OCI-LY7 (cell line): ENCODE measurements at regions not wholly inside any gene's neighbourhood (a gene's known extent, or its start where the extent isn't known, plus 50 kb on each side); places are given as distances from the start of the nearest gene placed in this dataset.

Experiments
- BruUV-seq: library from RNA; stranded (reverse); fragments of 400-500 nt; replicated peaks from 2 replicates; lab custom pipeline; 2021; lab: Mats Ljungman, UMichigan
- CTCF ChIA-PET: fragments of 300-600 bp; sonication (Branson Sonifier 250); formaldehyde crosslinking; loops from one replicate; lab custom pipeline; 2022; ENCODE audit warnings: antibody characterized with exemption; ENCODE audit not compliant: unreplicated experiment; lab: Charles Lee
- POLR2A ChIA-PET: fragments of 300-600 bp; sonication (Branson Sonifier 250); formaldehyde crosslinking; loops from one replicate; lab custom pipeline; 2022; ENCODE audit warnings: antibody characterized with exemption; lab: Charles Lee
- DNase-seq: peaks from one replicate; pipeline ENCODE4 v3.0.0-alpha.2; 2015; ENCODE audit warnings: low spot score
- H2AFZ ChIP-seq: fragments of 200-600 bp; sonication (generic), shearing (Covaris generic); 2 replicates; pipeline ENCODE4 v1.6.1; 2014; ENCODE audit warnings: mild to moderate bottlenecking, antibody characterized with exemption, low read length, moderate library complexity
- H3K27ac ChIP-seq: fragments of 200-600 bp; sonication (generic); 2 replicates; pipeline ENCODE4 v1.5.1; 2014; ENCODE audit warnings: mixed run types, low read depth, mild to moderate bottlenecking, moderate library complexity, low read length, inconsistent platforms; ENCODE audit not compliant: poor library complexity, severe bottlenecking
- H3K36me3 ChIP-seq: fragments of 200-600 bp; sonication (generic); 2 replicates; pipeline ENCODE4 v1.6.1; 2014; ENCODE audit warnings: mild to moderate bottlenecking, antibody characterized with exemption, low read length, moderate library complexity, mixed read lengths; ENCODE audit not compliant: insufficient read depth
- H3K4me1 ChIP-seq: fragments of 200-600 bp; sonication (generic); 2 replicates; pipeline ENCODE4 v1.5.1; 2014; ENCODE audit warnings: mild to moderate bottlenecking, low read length; ENCODE audit not compliant: insufficient read depth, poor library complexity, severe bottlenecking
- H3K4me2 ChIP-seq: fragments of 200-600 bp; sonication (generic); 2 replicates; pipeline ENCODE4 v1.6.1; 2014; ENCODE audit warnings: mild to moderate bottlenecking, low read length
- H3K4me3 ChIP-seq: fragments of 200-600 bp; sonication (generic); 2 replicates; pipeline ENCODE4 v1.5.1; 2014; ENCODE audit warnings: mild to moderate bottlenecking, low read depth, low read length; ENCODE audit not compliant: poor library complexity, severe bottlenecking
- H3K79me2 ChIP-seq: fragments of 200-600 bp; sonication (generic); 2 replicates; pipeline ENCODE4 v1.6.1; 2016; ENCODE audit warnings: low read depth, mild to moderate bottlenecking, low read length, moderate library complexity, mixed read lengths; ENCODE audit not compliant: insufficient read depth
- H3K9me2 ChIP-seq: fragments of 200-600 bp; sonication (generic); 2 replicates; pipeline ENCODE4 v1.6.1; 2016; ENCODE audit warnings: mild to moderate bottlenecking, low read length, mixed read lengths; ENCODE audit not compliant: insufficient read depth
- H3K9me3 ChIP-seq: fragments of 200-600 bp; sonication (generic); 2 replicates; pipeline ENCODE4 v1.6.1; 2014; ENCODE audit warnings: mild to moderate bottlenecking, mixed run types, low read length, mixed read lengths
- H4K20me1 ChIP-seq: fragments of 200-600 bp; sonication (generic); 2 replicates; pipeline ENCODE4 v1.6.1; 2014; ENCODE audit warnings: mild to moderate bottlenecking, antibody characterized with exemption, low read length, moderate library complexity, mixed read lengths; ENCODE audit not compliant: insufficient read depth
- CTCF ChIP-seq: fragments of 200-600 bp; sonication (generic); conservative IDR thresholded peaks from 2 replicates; pipeline ENCODE4 v1.5.1; 2014; ENCODE audit warnings: mild to moderate bottlenecking, antibody characterized with exemption, low read length, moderate library complexity, mixed read lengths
- EZH2phosphoT487 ChIP-seq: fragments of 200-600 bp; sonication (generic); IDR thresholded peaks from 2 replicates; pipeline ENCODE4 v1.6.1; 2018; ENCODE audit warnings: low read depth, borderline replicate concordance, mild to moderate bottlenecking, mixed run types, antibody characterized with exemption, low read length, moderate library complexity, mixed read lengths
- intact Hi-C: fragments of 100-400 bp; cut with micrococcal nuclease; formaldehyde crosslinking; loops from one replicate; pipeline ENCODE4 v1.10.0; 2022; ENCODE audit not compliant: unreplicated experiment

- no peak overlapping the region for H3K4me3 ChIP-seq
- no peak overlapping the region for H3K27ac ChIP-seq
- CTCF ChIA-PET = no interaction called here
- TF ChIP-seq EZH2phosphoT487 (no peak), CTCF (no peak)
- H3K9me2 ChIP-seq = no peaks in the 10 kb centered on the region
- BruUV-seq = no TSS peak
- no peaks in the 10 kb centered on the region for H3K36me3 ChIP-seq
- H3K9me3 ChIP-seq = no peaks in the 10 kb centered on the region
- H3K4me2 ChIP-seq = no peak overlapping the region
- no peaks in the 10 kb centered on the region for H3K4me1 ChIP-seq
- no peak overlapping the region for H2AFZ ChIP-seq
- H3K79me2 ChIP-seq = no peaks in the 10 kb centered on the region
- H4K20me1 ChIP-seq = no peaks in the 10 kb centered on the region
- POLR2A ChIA-PET = no interaction called here
- intact Hi-C loops = no loop called here
- DNase-seq = no peak
Measured at GRCh38 chr6:10203651-10204050, 211.2 kb downstream of the TFAP2A start.

DNA sequence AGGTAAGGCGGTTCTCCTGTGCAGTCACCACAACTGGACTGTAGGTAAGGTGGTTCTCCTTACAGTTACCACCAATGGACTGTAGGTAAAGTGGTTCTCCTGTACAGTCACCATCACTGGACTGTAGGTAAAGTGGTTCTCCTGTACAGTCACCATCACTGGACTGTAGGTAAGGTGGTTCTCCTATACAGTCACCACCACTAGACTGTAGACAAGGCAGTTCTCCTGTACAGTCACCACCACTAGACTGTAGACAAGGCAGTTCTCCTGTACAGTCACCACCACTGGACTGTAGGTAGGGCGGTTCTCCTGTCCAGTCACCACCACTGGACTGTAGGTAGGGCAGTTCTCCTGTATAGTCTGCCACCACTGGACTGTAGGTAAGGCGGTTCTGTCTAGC lies 212.3 kb downstream of the TFAP2A start:
- TF ChIP-seq CTCF = no peak
- no peak for TF ChIP-seq EZH2phosphoT487
- Histone ChIP-seq H3K79me2 (no peaks in the 10 kb centered on the region), H3K4me1 (no peaks in the 10 kb centered on the region), H3K4me3 (no peak overlapping the region), H3K36me3 (no peaks in the 10 kb centered on the region), H3K9me3 (no peaks in the 10 kb centered on the region), H2AFZ (no peak overlapping the region), H3K27ac (no peak overlapping the region), H3K4me2 (no peak overlapping the region), H4K20me1 (no peaks in the 10 kb centered on the region), H3K9me2 (no peaks in the 10 kb centered on the region)
- ChIA-PET POLR2A (interaction anchor here (0.6 kb wide), 1 partner anchor 28 kb away, joined by 3 read pairs; no protein-coding TSS in a partner anchor), CTCF (no interaction called here)
- BruUV-seq = no TSS peak
- intact Hi-C loops = no loop called here
- no peak for DNase-seq

GRCh38 chr6:10201606-10202510 lies 213.0 kb downstream of the TFAP2A start:
- intact Hi-C loops = no loop called here
- Histone ChIP-seq H3K4me3 (no peak overlapping the region), H3K4me2 (no peak overlapping the region), H3K36me3 (no peaks in the 10 kb centered on the region), H3K9me2 (no peaks in the 10 kb centered on the region), H2AFZ (no peak overlapping the region), H3K4me1 (no peaks in the 10 kb centered on the region), H4K20me1 (no peaks in the 10 kb centered on the region), H3K9me3 (no peaks in the 10 kb centered on the region), H3K79me2 (no peaks in the 10 kb centered on the region), H3K27ac (no peak overlapping the region)
- ChIA-PET POLR2A (interaction anchor here (0.5 kb wide), 1 partner anchor 62 kb away, joined by 4 read pairs; no protein-coding TSS in a partner anchor), CTCF (no interaction called here)
- TF ChIP-seq CTCF (no peak), EZH2phosphoT487 (no peak)
- BruUV-seq = no TSS peak
- no peak for DNase-seq
